ENCODE measurements at regions not wholly inside any gene's neighbourhood (a gene's known extent, or its start where the extent isn't known, plus 50 kb on each side); places are given as distances from the start of the nearest gene placed in this dataset.

DNA sequence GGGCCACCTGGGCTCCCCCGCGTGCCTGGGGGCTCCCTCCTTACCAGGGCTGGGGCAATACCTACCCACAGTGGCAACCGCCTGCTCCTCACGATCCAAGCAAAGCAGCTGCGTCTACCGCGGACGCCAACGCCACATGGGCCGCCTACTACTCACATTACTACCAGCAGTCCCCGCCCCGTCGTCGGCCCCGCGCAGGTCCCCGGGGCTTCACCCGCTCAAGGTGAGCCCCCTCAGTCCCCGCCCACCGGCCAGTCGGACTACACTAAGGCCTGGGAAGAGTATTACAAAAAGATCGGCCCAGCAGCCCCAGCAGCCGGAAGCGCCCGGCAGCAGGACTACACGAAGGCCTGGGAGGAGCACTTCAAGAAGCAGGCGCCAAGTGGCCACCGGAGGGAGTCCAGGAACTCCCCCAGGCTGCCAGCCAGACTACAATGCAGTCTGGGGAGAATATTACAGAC, 106.0 kb upstream of the MTAP start:
- TF ChIP-seq CTCF (conservative IDR thresholded peaks at IDR 0.05; ENCODE audit: low read length), result no peak
- TF ChIP-seq EZH2phosphoT487 (IDR thresholded peaks at IDR 0.05; ENCODE audit: borderline replicate concordance, low read depth, low read length), result no peak
